ENCODE measurements at regions not wholly inside any gene's neighbourhood (a gene's known extent, or its start where the extent isn't known, plus 50 kb on each side); places are given as distances from the start of the nearest gene placed in this dataset.
A peak's percentile ranks its signal among the peaks of the same experiment; 100 is the strongest.
"Not testable (repeated sequence)": the region's sequence is repeated elsewhere in the genome, so short reads cannot be mapped to it uniquely, and the experiment has no call there.

- no peak overlapping the region for H3K4me3 Mint-ChIP-seq (ENCODE audit: unreplicated experiment)
- no peak for DNase-seq
- no peaks in the 10 kb centered on the region for H3K9me3 Mint-ChIP-seq (ENCODE audit: unreplicated experiment)
- TF ChIP-seq, protein P1, sequence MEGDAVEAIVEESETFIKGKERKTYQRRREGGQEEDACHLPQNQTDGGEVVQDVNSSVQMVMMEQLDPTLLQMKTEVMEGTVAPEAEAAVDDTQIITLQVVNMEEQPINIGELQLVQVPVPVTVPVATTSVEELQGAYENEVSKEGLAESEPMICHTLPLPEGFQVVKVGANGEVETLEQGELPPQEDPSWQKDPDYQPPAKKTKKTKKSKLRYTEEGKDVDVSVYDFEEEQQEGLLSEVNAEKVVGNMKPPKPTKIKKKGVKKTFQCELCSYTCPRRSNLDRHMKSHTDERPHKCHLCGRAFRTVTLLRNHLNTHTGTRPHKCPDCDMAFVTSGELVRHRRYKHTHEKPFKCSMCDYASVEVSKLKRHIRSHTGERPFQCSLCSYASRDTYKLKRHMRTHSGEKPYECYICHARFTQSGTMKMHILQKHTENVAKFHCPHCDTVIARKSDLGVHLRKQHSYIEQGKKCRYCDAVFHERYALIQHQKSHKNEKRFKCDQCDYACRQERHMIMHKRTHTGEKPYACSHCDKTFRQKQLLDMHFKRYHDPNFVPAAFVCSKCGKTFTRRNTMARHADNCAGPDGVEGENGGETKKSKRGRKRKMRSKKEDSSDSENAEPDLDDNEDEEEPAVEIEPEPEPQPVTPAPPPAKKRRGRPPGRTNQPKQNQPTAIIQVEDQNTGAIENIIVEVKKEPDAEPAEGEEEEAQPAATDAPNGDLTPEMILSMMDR (IDR thresholded peaks at IDR 0.05; ENCODE audit: partially characterized antibody, unreplicated experiment) = no peak
- H3K27ac Mint-ChIP-seq (ENCODE audit: unreplicated experiment) = no peak overlapping the region
- no peaks in the 10 kb centered on the region for H3K4me1 Mint-ChIP-seq (ENCODE audit: low read depth, unreplicated experiment)
- no peaks in the 10 kb centered on the region for H3K27me3 Mint-ChIP-seq (ENCODE audit: unreplicated experiment)
- H3K36me3 Mint-ChIP-seq (ENCODE audit: unreplicated experiment) = no peaks in the 10 kb centered on the region
Measured at GRCh38 chr20:11992426-11992825, 74.7 kb downstream of the BTBD3 start.

- H3K9me3 Mint-ChIP-seq (ENCODE audit: unreplicated experiment) = no peaks in the 10 kb centered on the region
- TF ChIP-seq, protein P1 (IDR thresholded peaks at IDR 0.05; ENCODE audit: partially characterized antibody, unreplicated experiment) = no peak
- no peak for DNase-seq
Measured at GRCh38 chr20:11993886-11994461, 76.3 kb downstream of the BTBD3 start.

DNA sequence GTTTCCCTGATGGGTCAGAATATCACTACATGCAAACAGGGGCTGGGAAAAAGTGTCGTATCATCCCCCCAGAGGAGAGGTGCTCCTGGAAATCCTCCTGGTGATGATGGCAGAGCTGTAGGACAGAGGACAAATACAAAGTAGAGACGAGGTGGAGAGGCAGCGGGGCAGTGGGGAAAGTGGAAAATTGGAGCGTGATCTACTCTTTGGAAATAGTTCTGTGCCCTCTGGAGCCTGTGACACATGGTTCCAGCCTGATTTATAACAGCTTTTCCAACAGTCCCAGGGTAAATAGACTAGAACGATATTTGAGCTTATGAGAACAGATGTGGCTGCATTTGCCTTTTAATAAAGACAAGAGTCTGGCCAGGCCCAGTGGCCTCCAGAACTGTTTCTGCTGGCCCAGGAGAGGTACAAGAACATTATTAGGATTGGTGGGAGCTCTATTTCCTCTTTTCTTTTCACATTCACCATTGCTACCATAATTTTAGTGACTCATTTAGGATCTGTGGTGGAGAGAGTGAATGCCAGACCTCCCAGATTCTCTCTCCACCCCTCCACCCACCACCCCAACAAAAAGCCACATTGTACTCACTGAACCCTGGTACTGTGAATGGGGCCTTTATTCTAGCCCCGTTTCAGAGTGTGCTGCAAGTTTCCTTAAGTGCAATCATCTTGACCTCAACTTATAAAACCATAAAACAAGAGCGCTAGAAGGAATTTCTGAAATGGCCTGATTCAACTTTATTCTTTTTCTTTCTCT lies 78.3 kb downstream of the BTBD3 start:
- Mint-ChIP-seq H3K27ac (ENCODE audit: unreplicated experiment) (no peak overlapping the region), H3K27me3 (ENCODE audit: unreplicated experiment) (no peaks in the 10 kb centered on the region), H3K36me3 (ENCODE audit: unreplicated experiment) (no peaks in the 10 kb centered on the region), H3K9me3 (ENCODE audit: unreplicated experiment) (no peaks in the 10 kb centered on the region), H3K4me1 (ENCODE audit: low read depth, unreplicated experiment) (no peaks in the 10 kb centered on the region), H3K4me3 (ENCODE audit: unreplicated experiment) (no peak overlapping the region)
- no peak for DNase-seq
- TF ChIP-seq, protein P1 (IDR thresholded peaks at IDR 0.05; ENCODE audit: partially characterized antibody, unreplicated experiment) = no peak

More at GRCh38 chr20:11993886-11994461, 76.3 kb downstream of the BTBD3 start:
- no peak overlapping the region for H3K4me3 Mint-ChIP-seq (ENCODE audit: unreplicated experiment)
- H3K4me1 Mint-ChIP-seq (ENCODE audit: low read depth, unreplicated experiment) = no peaks in the 10 kb centered on the region
- no peaks in the 10 kb centered on the region for H3K36me3 Mint-ChIP-seq (ENCODE audit: unreplicated experiment)
- H3K27me3 Mint-ChIP-seq (ENCODE audit: unreplicated experiment) = no peaks in the 10 kb centered on the region
- H3K27ac Mint-ChIP-seq (ENCODE audit: unreplicated experiment) = no peak overlapping the region

DNA sequence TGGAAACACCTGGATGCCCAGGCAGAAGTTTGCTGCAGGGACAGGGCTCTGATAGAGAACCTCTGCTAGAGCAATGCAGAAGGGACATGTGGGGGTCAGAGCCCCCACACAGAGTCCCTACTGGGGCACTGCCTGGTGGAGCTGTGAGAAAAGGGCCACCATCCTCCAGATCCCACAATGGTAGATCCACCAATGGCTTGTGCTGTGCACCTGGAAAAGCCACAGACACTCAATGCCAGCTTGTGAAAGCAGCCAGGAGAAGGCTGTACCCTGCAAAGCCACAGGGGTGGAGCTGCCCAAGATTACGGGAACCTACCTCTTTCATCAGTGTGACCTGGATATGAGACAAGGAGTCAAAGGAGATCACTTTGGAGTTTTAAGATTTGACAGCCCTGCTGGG lies 87.1 kb downstream of the BTBD3 start:
- H3K4me3 Mint-ChIP-seq (ENCODE audit: unreplicated experiment); H3K9me3 Mint-ChIP-seq (ENCODE audit: unreplicated experiment); H3K36me3 Mint-ChIP-seq (ENCODE audit: unreplicated experiment); H3K27ac Mint-ChIP-seq (ENCODE audit: unreplicated experiment); DNase-seq; H3K27me3 Mint-ChIP-seq (ENCODE audit: unreplicated experiment); H3K4me1 Mint-ChIP-seq (ENCODE audit: low read depth, unreplicated experiment): not testable (repeated sequence)

DNA sequence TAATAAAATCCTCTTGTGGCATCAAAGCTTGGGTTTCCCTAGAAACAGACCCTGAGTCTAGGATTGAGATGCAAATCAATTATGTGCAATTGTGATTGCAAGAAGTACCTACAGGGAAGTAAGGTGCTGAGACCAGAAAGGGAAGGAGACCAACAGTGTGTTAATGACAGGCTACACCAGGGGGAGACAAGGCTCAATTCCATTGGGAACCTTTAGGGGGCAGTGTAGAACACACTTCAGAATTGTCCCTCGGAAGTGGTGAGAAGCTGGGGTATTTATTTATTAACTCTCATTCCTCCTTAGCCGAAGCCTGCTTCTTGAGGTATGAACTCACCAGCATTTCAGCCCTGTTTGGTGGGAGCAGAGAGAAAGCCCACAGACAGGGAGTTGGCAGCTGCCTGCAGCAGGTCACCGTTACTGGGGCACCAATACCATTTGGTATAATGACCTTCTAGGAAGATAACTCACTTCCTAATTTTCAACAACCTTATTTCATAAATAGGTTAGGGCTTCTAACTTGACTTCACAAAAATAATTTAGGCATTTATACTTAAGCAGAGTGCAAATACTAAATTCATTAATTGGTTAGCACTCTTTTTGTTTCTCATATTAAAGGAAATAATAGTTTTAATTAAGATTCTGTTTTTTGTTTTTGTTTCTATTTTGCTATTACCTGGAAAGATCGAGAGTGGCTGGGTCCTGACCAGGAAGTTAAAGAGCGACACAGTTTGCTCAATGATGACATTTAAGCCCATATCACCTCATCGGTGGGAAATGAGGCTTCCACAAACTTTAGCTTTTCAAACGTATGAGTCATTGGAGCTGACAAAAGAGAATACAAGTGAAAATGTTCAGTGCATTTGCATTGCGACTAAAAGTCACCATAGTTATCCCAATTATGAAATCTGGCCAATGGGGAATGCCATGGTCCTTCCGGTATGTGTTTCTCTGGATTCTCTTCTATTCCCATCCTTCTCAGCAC lies 94.8 kb downstream of the BTBD3 start:
- no peak overlapping the region for H3K27ac Mint-ChIP-seq (ENCODE audit: unreplicated experiment)
- TF ChIP-seq, protein P1 (IDR thresholded peaks at IDR 0.05; ENCODE audit: partially characterized antibody, unreplicated experiment) = peak; percentile 82
- H3K4me3 Mint-ChIP-seq (ENCODE audit: unreplicated experiment) = no peak overlapping the region
- H3K27me3 Mint-ChIP-seq (ENCODE audit: unreplicated experiment) = no peaks in the 10 kb centered on the region
- peak; percentile 18 for DNase-seq
- H3K9me3 Mint-ChIP-seq (ENCODE audit: unreplicated experiment) = no peaks in the 10 kb centered on the region
- H3K36me3 Mint-ChIP-seq (ENCODE audit: unreplicated experiment) = no peaks in the 10 kb centered on the region
- H3K4me1 Mint-ChIP-seq (ENCODE audit: low read depth, unreplicated experiment) = peaks cover 4% of the 10 kb centered on the region
